Pancreas (tissue), 10 donors: ENCODE measurements at regions not wholly inside any gene's neighbourhood (a gene's known extent, or its start where the extent isn't known, plus 50 kb on each side); places are given as distances from the start of the nearest gene placed in this dataset.
"Not testable (repeated sequence)": the region's sequence is repeated elsewhere in the genome, so short reads cannot be mapped to it uniquely, and the experiment has no call there.

Experiments
- ATAC-seq, 4 donors: fragments of 200-7000 bp; cut with Tn5 transposase; one replicate each; pipeline versions ENCODE4 v1.8.0 to v1.9.1; 2020; ENCODE audit warnings: mild to moderate bottlenecking in 4 of 4, moderate library complexity in 4 of 4
- DNase-seq, 6 donors: peaks; one replicate each; pipeline ENCODE4 v3.0.0-alpha.2; 2020
- FAIRE-seq: peaks from 2 replicates; lab custom pipeline; 2012; peaks lifted over from hg19 to GRCh38; lab: Jason Lieb, UNC
- H3K27ac ChIP-seq, 4 donors: fragments of 200-600 bp; sonication (generic); 1 replicate in 3 of 4; 2 replicates in 1 of 4; pipeline versions ENCODE4 v1.5.0 to v1.8.0; 2020
- H3K27me3 ChIP-seq, 4 donors: fragments of 200-600 bp; one replicate each; pipeline ENCODE4 v1.8.0; 2021
- H3K36me3 ChIP-seq, 3 donors: fragments of 200-600 bp; sonication (generic) in 1 of 3; one replicate each; pipeline versions ENCODE4 v1.5.0 to v1.8.0; 2020 to 2021
- H3K4me1 ChIP-seq, 3 donors: fragments of 200-600 bp; one replicate each; pipeline ENCODE4 v1.8.0; 2021
- H3K4me3 ChIP-seq, 4 donors: fragments of 200-600 bp; sonication (generic) in 2 of 4; one replicate each; pipeline versions ENCODE4 v1.5.0 to v1.8.0; 2020 to 2021
- H3K9me3 ChIP-seq, 4 donors: fragments of 200-600 bp; one replicate each; pipeline ENCODE4 v1.8.0; 2021
- WGBS, 2 donors: extraction: QIAGEN DNeasy Blood & Tissue Kit; methylation state at CpG; one replicate each; pipeline ENCODE4 v1.1.7; 2013; 5-methylcytosine and 5-hydroxymethylcytosine counted together
- intact Hi-C, 3 donors: fragments of 100-400 bp; cut with DNase I; formaldehyde crosslinking; loops; one replicate each; pipeline versions ENCODE4 v1.11.1 to v1.14.2; 2022
- TF ChIP-seq, protein P1 (sequence below), 4 donors: fragments of 200-600 bp; sonication (generic) in 3 of 4; IDR thresholded peaks; one replicate each; pipeline versions ENCODE4 v1.5.0 to v1.8.0; 2021; ENCODE audit warnings: antibody characterized with exemption in 4 of 4
- donor health status: healthy with polysubstance abuse.
- donor health status: DM: no; HTN: no; CAD: no; lungs with moderate emphysema.
- donor health status: DM: no; HTN: no; CAD: no.
- donor health status: control.
- donor health status: control.
- donor health status: Bipolar disorder and iron deficiency.
- donor health status: DM: yes; HTN: yes; CAD: no.
- donor health status: DM: no; HTN: no; CAD: no.
- donor health status: DM: no; HTN: no; CAD: no.
- donor health status: DM: yes; HTN: yes; CAD: no.

DNA sequence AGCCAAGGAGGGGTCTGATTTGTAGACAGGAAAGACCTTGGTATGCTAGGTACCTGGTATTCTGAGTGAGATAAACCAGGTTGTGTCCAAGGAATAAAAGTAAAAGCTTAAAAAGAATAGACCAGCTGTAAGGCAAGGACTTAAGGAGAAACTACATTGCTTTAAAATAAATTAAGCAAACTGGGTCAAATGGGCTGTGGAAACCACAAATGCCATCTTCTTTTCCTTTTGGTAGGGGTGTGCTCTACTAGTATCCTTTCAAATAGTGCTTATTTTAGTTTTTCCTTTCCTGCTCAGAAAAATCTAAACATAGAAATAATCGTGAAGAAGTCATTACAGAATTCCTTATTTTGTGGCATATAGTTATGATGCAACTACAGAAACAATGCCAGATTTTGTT, 138.6 kb upstream of the KLF12 start:
- DNase-seq = no peak
- Histone ChIP-seq H3K4me3 (no peak overlapping the region), H3K36me3 (no peaks in the 10 kb centered on the region), H3K9me3 (no peaks in the 10 kb centered on the region), H3K27me3 (no peaks in the 10 kb centered on the region), H3K27ac (no peak overlapping the region), H3K4me1 (no peaks in the 10 kb centered on the region)
- TF ChIP-seq, protein P1, sequence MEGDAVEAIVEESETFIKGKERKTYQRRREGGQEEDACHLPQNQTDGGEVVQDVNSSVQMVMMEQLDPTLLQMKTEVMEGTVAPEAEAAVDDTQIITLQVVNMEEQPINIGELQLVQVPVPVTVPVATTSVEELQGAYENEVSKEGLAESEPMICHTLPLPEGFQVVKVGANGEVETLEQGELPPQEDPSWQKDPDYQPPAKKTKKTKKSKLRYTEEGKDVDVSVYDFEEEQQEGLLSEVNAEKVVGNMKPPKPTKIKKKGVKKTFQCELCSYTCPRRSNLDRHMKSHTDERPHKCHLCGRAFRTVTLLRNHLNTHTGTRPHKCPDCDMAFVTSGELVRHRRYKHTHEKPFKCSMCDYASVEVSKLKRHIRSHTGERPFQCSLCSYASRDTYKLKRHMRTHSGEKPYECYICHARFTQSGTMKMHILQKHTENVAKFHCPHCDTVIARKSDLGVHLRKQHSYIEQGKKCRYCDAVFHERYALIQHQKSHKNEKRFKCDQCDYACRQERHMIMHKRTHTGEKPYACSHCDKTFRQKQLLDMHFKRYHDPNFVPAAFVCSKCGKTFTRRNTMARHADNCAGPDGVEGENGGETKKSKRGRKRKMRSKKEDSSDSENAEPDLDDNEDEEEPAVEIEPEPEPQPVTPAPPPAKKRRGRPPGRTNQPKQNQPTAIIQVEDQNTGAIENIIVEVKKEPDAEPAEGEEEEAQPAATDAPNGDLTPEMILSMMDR (IDR thresholded peaks at IDR 0.05) = no peak
- ATAC-seq = no peak
- FAIRE-seq = no peak
- WGBS, 2 donors = 41 to 44% methylated on average over 1 of the region's 1 CpG
- intact Hi-C loops = no loop called here

DNA sequence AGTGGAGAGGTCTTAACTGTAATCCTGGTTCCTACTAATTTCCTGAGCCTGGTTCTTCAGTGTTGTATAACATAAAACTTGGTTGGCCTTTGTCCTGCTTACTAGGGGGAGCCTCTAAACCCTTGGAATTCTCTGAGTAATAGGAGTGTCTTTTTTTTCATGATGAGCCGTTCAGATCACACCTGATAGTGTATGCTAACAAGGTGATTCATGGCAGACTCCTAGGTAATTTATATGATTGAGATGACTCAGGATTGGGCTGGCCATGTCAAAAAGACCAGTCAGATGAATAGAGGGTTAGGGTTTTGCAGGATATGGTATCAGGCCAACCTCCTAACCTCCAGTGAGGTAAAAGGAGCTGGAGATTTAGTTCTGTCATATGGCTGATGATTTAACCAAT, 135.8 kb upstream of the KLF12 start:
- Histone ChIP-seq H3K4me3 (no peak overlapping the region), H3K4me1 (no peaks in the 10 kb centered on the region), H3K9me3 (no peaks in the 10 kb centered on the region), H3K27me3 (no peaks in the 10 kb centered on the region), H3K36me3 (no peaks in the 10 kb centered on the region), H3K27ac (no peak overlapping the region)
- 34 to 42% methylated on average over 1 of the region's 1 CpG for WGBS, 2 donors
- ATAC-seq = no peak
- no peak for DNase-seq
- TF ChIP-seq, protein P1 (IDR thresholded peaks at IDR 0.05) = no peak
- intact Hi-C loops = no loop called here
- FAIRE-seq = no peak

DNA sequence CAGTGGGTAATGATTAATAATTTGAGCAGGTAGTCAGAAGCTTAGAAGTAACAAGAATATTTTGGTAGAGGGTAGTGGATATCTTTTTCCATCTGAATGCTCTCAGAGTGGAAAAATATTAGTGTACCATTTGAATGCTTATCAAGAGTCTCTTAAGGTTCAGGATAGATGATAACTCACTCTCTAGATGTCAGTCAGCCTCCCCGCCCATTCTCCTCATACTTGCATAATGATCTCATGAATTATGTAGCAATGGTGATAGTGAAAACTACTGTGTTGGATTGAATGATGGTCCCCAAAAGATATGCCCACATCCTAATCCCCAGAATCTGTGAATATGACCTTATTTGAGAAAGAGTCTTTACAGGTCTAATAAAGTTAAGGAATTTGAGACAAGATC, 132.7 kb upstream of the KLF12 start:
- intact Hi-C loops = no loop called here
- 48 to 63% methylated on average over 1 of the region's 1 CpG for WGBS, 2 donors
- H3K27ac ChIP-seq = no peak overlapping the region
- H3K4me1 ChIP-seq = no peaks in the 10 kb centered on the region
- H3K4me3 ChIP-seq = no peak overlapping the region
- H3K36me3 ChIP-seq = no peaks in the 10 kb centered on the region
- no peaks in the 10 kb centered on the region for H3K9me3 ChIP-seq
- FAIRE-seq = no peak
- no peaks in the 10 kb centered on the region for H3K27me3 ChIP-seq
- DNase-seq = no peak
- TF ChIP-seq, protein P1 (IDR thresholded peaks at IDR 0.05) = no peak
- no peak for ATAC-seq

DNA sequence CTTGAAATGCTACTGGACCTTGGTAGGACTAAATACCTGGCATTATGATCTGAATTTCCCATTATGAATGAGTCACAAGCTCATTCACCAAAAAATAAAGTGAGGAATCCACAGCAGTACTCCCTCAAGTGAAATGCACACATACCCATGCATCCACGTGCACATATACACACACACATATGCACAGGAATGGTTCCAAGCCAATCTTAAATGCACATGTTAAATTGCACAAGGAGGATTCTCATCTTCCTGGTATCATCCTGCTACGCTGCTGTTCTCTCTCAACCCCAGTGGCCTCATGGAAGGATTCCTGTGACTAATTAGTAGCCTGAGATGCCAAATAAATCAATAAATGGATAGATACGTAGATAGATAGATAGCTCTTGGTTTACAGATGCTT, 132.1 kb upstream of the KLF12 start:
- no peak for FAIRE-seq
- intact Hi-C loops = no loop called here
- H3K9me3 ChIP-seq = no peaks in the 10 kb centered on the region
- H3K27me3 ChIP-seq = no peaks in the 10 kb centered on the region
- no peak overlapping the region for H3K27ac ChIP-seq
- no peaks in the 10 kb centered on the region for H3K36me3 ChIP-seq
- DNase-seq = no peak
- ATAC-seq = no peak
- TF ChIP-seq, protein P1 (IDR thresholded peaks at IDR 0.05) = no peak
- no peak overlapping the region for H3K4me3 ChIP-seq
- WGBS, 2 donors = 41 to 63% methylated on average over 3 of the region's 3 CpGs
- H3K4me1 ChIP-seq = no peaks in the 10 kb centered on the region

DNA sequence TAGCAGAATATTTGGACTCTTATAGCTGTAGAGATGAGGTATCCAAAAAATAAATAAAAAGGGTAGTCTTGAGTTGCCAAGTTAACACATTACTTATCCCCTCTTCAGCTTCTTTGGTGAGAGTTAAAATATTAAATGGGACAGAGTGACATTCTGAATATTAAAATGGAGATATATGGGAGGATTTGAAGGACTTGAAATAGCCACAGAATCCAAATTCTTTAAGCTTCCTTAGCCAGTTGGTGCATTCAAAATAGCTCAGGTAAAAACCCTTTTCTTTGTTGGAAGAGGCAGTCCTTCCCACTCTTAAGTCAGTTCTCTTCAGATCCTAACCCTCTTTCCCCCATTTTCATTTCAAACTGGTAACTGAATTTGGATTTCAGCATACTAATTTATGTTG, 130.1 kb upstream of the KLF12 start:
- no peaks in the 10 kb centered on the region for H3K9me3 ChIP-seq
- no peak overlapping the region for H3K4me3 ChIP-seq
- ATAC-seq = no peak
- FAIRE-seq = no peak
- TF ChIP-seq, protein P1 (IDR thresholded peaks at IDR 0.05) = no peak
- DNase-seq = no peak
- H3K4me1 ChIP-seq = no peaks in the 10 kb centered on the region
- H3K36me3 ChIP-seq = no peaks in the 10 kb centered on the region
- no peak overlapping the region for H3K27ac ChIP-seq
- no peaks in the 10 kb centered on the region for H3K27me3 ChIP-seq
- intact Hi-C loops = no loop called here

DNA sequence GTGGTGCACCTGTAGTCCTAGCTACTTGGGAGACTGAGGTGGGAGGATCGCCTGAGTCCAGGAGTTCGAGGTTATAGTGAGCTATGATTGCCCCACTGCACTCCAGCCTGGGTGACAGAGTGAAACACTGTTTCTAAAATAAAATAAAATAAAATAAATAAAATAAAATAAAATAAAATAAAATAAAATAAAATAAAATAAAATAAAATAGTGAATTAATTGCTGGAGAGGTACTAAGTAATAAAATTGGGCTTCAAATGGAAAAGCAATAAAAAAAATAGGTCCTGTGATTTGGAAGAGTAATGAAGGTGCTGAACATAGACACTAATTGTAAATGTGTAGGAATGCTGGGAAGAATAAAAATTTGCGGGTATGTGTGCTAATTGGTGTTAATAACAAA, 126.2 kb upstream of the KLF12 start:
- intact Hi-C loops, H3K36me3 ChIP-seq, ATAC-seq, DNase-seq, H3K4me1 ChIP-seq, H3K4me3 ChIP-seq, H3K27me3 ChIP-seq, FAIRE-seq, H3K27ac ChIP-seq, H3K9me3 ChIP-seq: not testable (repeated sequence)
- 83 to 91% methylated on average over 3 of the region's 3 CpGs for WGBS, 2 donors
